GM12878 (cell line): ENCODE measurements at regions not wholly inside any gene's neighbourhood (a gene's known extent, or its start where the extent isn't known, plus 50 kb on each side); places are given as distances from the start of the nearest gene placed in this dataset.

Experiments used
- ATAC-seq: fragments of 200-7000 bp; cut with Tn5 transposase; 3 replicates; pipeline ENCODE4 v1.9.1; 2020; ENCODE audit warnings: mild to moderate bottlenecking, moderate library complexity
- BruUV-seq: library from RNA; stranded (reverse); fragments of 400-500 nt; replicated peaks from 2 replicates; lab custom pipeline; 2021; lab: Mats Ljungman, UMichigan
- CTCF ChIA-PET: fragments of 300-600 bp; sonication (Branson Sonifier 250); formaldehyde crosslinking; extraction: SDS; loops from one replicate; lab custom pipeline; 2021; ENCODE audit warnings: inconsistent platforms; lab: Yijun Ruan, JAX
- POLR2A ChIA-PET: fragments of 350-600 bp; formaldehyde crosslinking; extraction: SDS; loops from one replicate; lab custom pipeline; 2021; ENCODE audit warnings: inconsistent platforms; lab: Charles Lee
- RAD21 ChIA-PET: fragments of 300-600 bp; sonication (Branson Sonifier 250); formaldehyde crosslinking; loops from one replicate; lab custom pipeline; 2023; ENCODE audit warnings: antibody characterized with exemption; ENCODE audit not compliant: unreplicated experiment; lab: Charles Lee
- SMC1A ChIA-PET: fragments of 300-600 bp; sonication (Branson Sonifier 250); formaldehyde crosslinking; loops from one replicate; lab custom pipeline; 2023; ENCODE audit not compliant: unreplicated experiment, uncharacterized antibody; lab: Charles Lee
- DNase-seq: peaks from one replicate; pipeline ENCODE4 v3.0.0-alpha.2; 2011; ENCODE audit warnings: low read depth, low spot score
- FAIRE-seq: peaks from 3 replicates; lab custom pipeline; 2011; peaks lifted over from hg19 to GRCh38; lab: Jason Lieb, UNC
- H2AFZ ChIP-seq: 2 replicates; pipeline ENCODE4 v1.6.0; 2011; ENCODE audit warnings: low read depth, low read length, control low read depth; ENCODE audit not compliant: control insufficient read depth
- H3K27ac ChIP-seq: 2 replicates; pipeline ENCODE4 v1.5.1; 2011; ENCODE audit warnings: control low read depth; ENCODE audit not compliant: control insufficient read depth, insufficient read depth
- H3K27me3 ChIP-seq, 2 experiments: replicated peaks in 1 of 2; 2 replicates each; pipeline versions ENCODE4 v1.6.0 to v1.6.1; 2011; ENCODE audit warnings: low read length in 1 of 2; ENCODE audit not compliant: control insufficient read depth in 2 of 2, insufficient read depth in 2 of 2
- H3K36me3 ChIP-seq, 2 experiments: 2 replicates each; pipeline ENCODE4 v1.5.1; 2011; ENCODE audit warnings: low read length in 1 of 2; ENCODE audit not compliant: control insufficient read depth in 2 of 2, insufficient read depth in 2 of 2
- H3K4me1 ChIP-seq: 2 replicates; pipeline ENCODE4 v1.6.1; 2011; ENCODE audit warnings: mild to moderate bottlenecking, low read length, moderate library complexity, mixed read lengths; ENCODE audit not compliant: control insufficient read depth, insufficient read depth
- H3K4me2 ChIP-seq: 2 replicates; pipeline ENCODE4 v1.6.0; 2011; ENCODE audit warnings: control low read depth; ENCODE audit not compliant: control insufficient read depth, insufficient read depth
- H3K4me3 ChIP-seq: fragments of 200-600 bp; sonication (generic); 2 replicates; pipeline ENCODE4 v1.5.1; 2016
- H3K79me2 ChIP-seq: 2 replicates; pipeline ENCODE4 v1.6.0; 2011; ENCODE audit warnings: low read length; ENCODE audit not compliant: control insufficient read depth, insufficient read depth
- H3K9ac ChIP-seq: 2 replicates; pipeline ENCODE4 v1.8.0; 2011; ENCODE audit warnings: low read length, control low read depth, mixed read lengths; ENCODE audit not compliant: control insufficient read depth, insufficient read depth
- H3K9me3 ChIP-seq: replicated peaks from 3 replicates; pipeline ENCODE4 v1.5.1; 2011; ENCODE audit warnings: mild to moderate bottlenecking, low read length; ENCODE audit not compliant: control insufficient read depth, insufficient read depth
- H4K20me1 ChIP-seq: 2 replicates; pipeline ENCODE4 v1.6.0; 2011; ENCODE audit not compliant: control insufficient read depth, insufficient read depth
- JUND ChIP-seq: IDR thresholded peaks from 2 replicates; pipeline ENCODE4 v1.6.1; 2012; ENCODE audit warnings: low read depth, mild to moderate bottlenecking, low read length, improper control_type of control experiment, moderate library complexity
- PAX5 ChIP-seq: IDR thresholded peaks from 2 replicates; pipeline ENCODE4 v1.6.1; 2011; ENCODE audit warnings: low read depth, low read length, borderline replicate concordance
- SIX5 ChIP-seq: IDR thresholded peaks from 2 replicates; pipeline ENCODE4 v1.6.1; 2011; ENCODE audit warnings: mild to moderate bottlenecking, low read depth, low read length, moderate library complexity; ENCODE audit not compliant: severe bottlenecking
- WGBS: methylation state at CpG from one replicate; pipeline ENCODE4 v1.1.6; 2016; ENCODE audit warnings: low lambda C conversion rate; ENCODE audit not compliant: insufficient replicate concordance, insufficient coverage; ENCODE audit errors: missing lambda C conversion rate; 5-methylcytosine and 5-hydroxymethylcytosine counted together
- in situ Hi-C: fragments of 300-500 bp; cut with MboI; formaldehyde crosslinking; loops from 9 replicates; pipeline ENCODE4 v1.14.3; 2018; ENCODE audit warnings: mixed read lengths
- intact Hi-C: fragments of 100-400 bp; cut with micrococcal nuclease; formaldehyde crosslinking; loops from one replicate; pipeline ENCODE4 v1.14.2; 2022; ENCODE audit not compliant: unreplicated experiment

GRCh38 chr1:185627761-185628501 is 106.3 kb upstream of the HMCN1 start:
- WGBS, result 89% methylated on average over 2 of the region's 2 CpGs
- in situ Hi-C loops (no loop called here), intact Hi-C loops (no loop called here)
- FAIRE-seq, result no peak
- Histone ChIP-seq H3K4me3 (no peak overlapping the region), H3K36me3 (no peaks in the 10 kb centered on the region), H2AFZ (no peak overlapping the region), H4K20me1 (no peaks in the 10 kb centered on the region), H3K9ac (no peak overlapping the region), H3K4me2 (no peak overlapping the region), H3K4me1 (no peaks in the 10 kb centered on the region), H3K9me3 (no peaks in the 10 kb centered on the region), H3K27me3 (no peaks in the 10 kb centered on the region; a peak in 1 of 4 replicates), H3K79me2 (no peaks in the 10 kb centered on the region), H3K27ac (no peak overlapping the region)
- ChIA-PET SMC1A (interaction anchor here (0.7 kb wide), 1 partner anchor 66 kb away, joined by 3 read pairs; no protein-coding TSS in a partner anchor), RAD21 (no interaction called here), POLR2A (no interaction called here), CTCF (interaction anchor here (1.4 kb wide), 1 partner anchor 32 kb away, joined by 3 read pairs; no protein-coding TSS in a partner anchor)
- BruUV-seq, result no TSS peak
- 0 out of 2 replicates have a peak, but pooled peaks have one; percentile 37 for TF ChIP-seq PAX5
- no peak for TF ChIP-seq JUND
- no peak for DNase-seq
- no peak for ATAC-seq

GRCh38 chr1:185627171-185627570 is 107.0 kb upstream of the HMCN1 start:
- DNase-seq (no peak), FAIRE-seq (no peak), ATAC-seq (no peak)
- Histone ChIP-seq H3K27me3 (no peaks in the 10 kb centered on the region; a peak in 1 of 4 replicates), H3K4me1 (no peaks in the 10 kb centered on the region), H3K27ac (no peak overlapping the region), H2AFZ (no peak overlapping the region), H3K36me3 (no peaks in the 10 kb centered on the region), H3K4me3 (no peak overlapping the region), H3K79me2 (no peaks in the 10 kb centered on the region), H4K20me1 (no peaks in the 10 kb centered on the region), H3K9ac (no peak overlapping the region), H3K4me2 (no peak overlapping the region), H3K9me3 (no peaks in the 10 kb centered on the region)
- no TSS peak for BruUV-seq
- RAD21 ChIA-PET, result no interaction called here
- in situ Hi-C loops, result no loop called here
- CTCF ChIA-PET, result no interaction called here
- POLR2A ChIA-PET, result no interaction called here
- intact Hi-C loops, result no loop called here
- TF ChIP-seq SIX5, result no peak
- WGBS, result 26% methylated on average over 3 of the region's 3 CpGs
- SMC1A ChIA-PET, result no interaction called here
